ENCODE measurements at regions not wholly inside any gene's neighbourhood (a gene's known extent, or its start where the extent isn't known, plus 50 kb on each side); places are given as distances from the start of the nearest gene placed in this dataset.
"Not testable (repeated sequence)": the region's sequence is repeated elsewhere in the genome, so short reads cannot be mapped to it uniquely, and the experiment has no call there.

- H3K9me3 ChIP-seq (ENCODE audit: insufficient read depth, low read length), result peaks cover 6% of the 10 kb centered on the region; the same call in 1 of the 2 replicates
- no peaks in the 10 kb centered on the region for H3K36me3 ChIP-seq (ENCODE audit: insufficient read depth, insufficient read length, low read length)
- H3K4me3 ChIP-seq (ENCODE audit: insufficient read length, low read depth), result no peak overlapping the region
- no peaks in the 10 kb centered on the region for H3K4me1 ChIP-seq (ENCODE audit: insufficient read depth, insufficient read length)
- no peak overlapping the region for H3K9ac ChIP-seq (ENCODE audit: insufficient read length, low read depth)
- DNase-seq (ENCODE audit: low read depth, low spot score), result peak; percentile 44
- no peaks in the 10 kb centered on the region for H3K27me3 ChIP-seq (ENCODE audit: insufficient read depth, insufficient read length)
- TF ChIP-seq ZNF274 (IDR thresholded peaks at IDR 0.05; ENCODE audit: low read depth, low read length), result no peak
- no peak for TF ChIP-seq SUZ12 (IDR thresholded peaks at IDR 0.05; ENCODE audit: extremely low read depth, insufficient read depth, insufficient read length)
- no peak for TF ChIP-seq YY1 (IDR thresholded peaks at IDR 0.05; ENCODE audit: insufficient read depth, insufficient read length)
These were observed 325.7 kb downstream of the NEK10 start for GRCh38 chr3:27043328-27043955.

- no peaks in the 10 kb centered on the region for H3K27me3 ChIP-seq (ENCODE audit: insufficient read depth, insufficient read length)
- no peak overlapping the region for H3K9ac ChIP-seq (ENCODE audit: insufficient read length, low read depth)
- no peak for TF ChIP-seq SUZ12 (IDR thresholded peaks at IDR 0.05; ENCODE audit: extremely low read depth, insufficient read depth, insufficient read length)
- TF ChIP-seq ZNF274 (IDR thresholded peaks at IDR 0.05; ENCODE audit: low read depth, low read length), result no peak
- no peak for TF ChIP-seq YY1 (IDR thresholded peaks at IDR 0.05; ENCODE audit: insufficient read depth, insufficient read length)
- H3K4me3 ChIP-seq (ENCODE audit: insufficient read length, low read depth), result no peak overlapping the region
- DNase-seq (ENCODE audit: low read depth, low spot score), result no peak
- H3K9me3 ChIP-seq (ENCODE audit: insufficient read depth, low read length), result peaks cover 6% of the 10 kb centered on the region; the same call in 1 of the 2 replicates
- no peaks in the 10 kb centered on the region for H3K4me1 ChIP-seq (ENCODE audit: insufficient read depth, insufficient read length)
- no peaks in the 10 kb centered on the region for H3K36me3 ChIP-seq (ENCODE audit: insufficient read depth, insufficient read length, low read length)
These were observed 324.2 kb downstream of the NEK10 start for GRCh38 chr3:27044931-27045481.

GRCh38 chr3:27046351-27046750 is 322.8 kb downstream of the NEK10 start:
- Histone ChIP-seq H3K4me3 (ENCODE audit: insufficient read length, low read depth) (no peak overlapping the region), H3K36me3 (ENCODE audit: insufficient read depth, insufficient read length, low read length) (no peaks in the 10 kb centered on the region), H3K9ac (ENCODE audit: insufficient read length, low read depth) (no peak overlapping the region), H3K4me1 (ENCODE audit: insufficient read depth, insufficient read length) (no peaks in the 10 kb centered on the region), H3K9me3 (ENCODE audit: insufficient read depth, low read length) (peaks cover 8% of the 10 kb centered on the region; the same call in 1 of the 2 replicates), H3K27me3 (ENCODE audit: insufficient read depth, insufficient read length) (no peaks in the 10 kb centered on the region)
- TF ChIP-seq ZNF274 (IDR thresholded peaks at IDR 0.05; ENCODE audit: low read depth, low read length) (no peak), YY1 (IDR thresholded peaks at IDR 0.05; ENCODE audit: insufficient read depth, insufficient read length) (no peak), SUZ12 (IDR thresholded peaks at IDR 0.05; ENCODE audit: extremely low read depth, insufficient read depth, insufficient read length) (no peak)
- DNase-seq (ENCODE audit: low read depth, low spot score), result no peak

GRCh38 chr3:27049792-27050191 is 319.4 kb downstream of the NEK10 start:
- no peak for TF ChIP-seq YY1 (IDR thresholded peaks at IDR 0.05; ENCODE audit: insufficient read depth, insufficient read length)
- TF ChIP-seq SUZ12 (IDR thresholded peaks at IDR 0.05; ENCODE audit: extremely low read depth, insufficient read depth, insufficient read length), result no peak
- no peak for TF ChIP-seq ZNF274 (IDR thresholded peaks at IDR 0.05; ENCODE audit: low read depth, low read length)
- Histone ChIP-seq H3K4me3 (ENCODE audit: insufficient read length, low read depth) (no peak overlapping the region), H3K4me1 (ENCODE audit: insufficient read depth, insufficient read length) (no peaks in the 10 kb centered on the region), H3K27me3 (ENCODE audit: insufficient read depth, insufficient read length) (no peaks in the 10 kb centered on the region), H3K36me3 (ENCODE audit: insufficient read depth, insufficient read length, low read length) (no peaks in the 10 kb centered on the region), H3K9me3 (ENCODE audit: insufficient read depth, low read length) (peaks cover 20% of the 10 kb centered on the region; the same call in 1 of the 2 replicates), H3K9ac (ENCODE audit: insufficient read length, low read depth) (no peak overlapping the region)
- DNase-seq (ENCODE audit: low read depth, low spot score), result no peak

GRCh38 chr3:27051527-27051926 is 317.7 kb downstream of the NEK10 start:
- H3K9me3 ChIP-seq (ENCODE audit: insufficient read depth, low read length), result peaks cover 20% of the 10 kb centered on the region; the same call in 1 of the 2 replicates
- H3K9ac ChIP-seq (ENCODE audit: insufficient read length, low read depth); DNase-seq (ENCODE audit: low read depth, low spot score); H3K4me3 ChIP-seq (ENCODE audit: insufficient read length, low read depth); H3K4me1 ChIP-seq (ENCODE audit: insufficient read depth, insufficient read length); H3K36me3 ChIP-seq (ENCODE audit: insufficient read depth, insufficient read length, low read length); H3K27me3 ChIP-seq (ENCODE audit: insufficient read depth, insufficient read length): not testable (repeated sequence)

- no peak for DNase-seq (ENCODE audit: low read depth, low spot score)
- H3K36me3 ChIP-seq (ENCODE audit: insufficient read depth, insufficient read length, low read length), result no peaks in the 10 kb centered on the region
- H3K4me3 ChIP-seq (ENCODE audit: insufficient read length, low read depth), result no peak overlapping the region
- H3K27me3 ChIP-seq (ENCODE audit: insufficient read depth, insufficient read length), result no peaks in the 10 kb centered on the region
- peaks cover 18% of the 10 kb centered on the region; the same call in 1 of the 2 replicates for H3K9me3 ChIP-seq (ENCODE audit: insufficient read depth, low read length)
- no peak overlapping the region for H3K9ac ChIP-seq (ENCODE audit: insufficient read length, low read depth)
- no peak for TF ChIP-seq YY1 (IDR thresholded peaks at IDR 0.05; ENCODE audit: insufficient read depth, insufficient read length)
- no peak for TF ChIP-seq ZNF274 (IDR thresholded peaks at IDR 0.05; ENCODE audit: low read depth, low read length)
- TF ChIP-seq SUZ12 (IDR thresholded peaks at IDR 0.05; ENCODE audit: extremely low read depth, insufficient read depth, insufficient read length), result no peak
- H3K4me1 ChIP-seq (ENCODE audit: insufficient read depth, insufficient read length), result no peaks in the 10 kb centered on the region
These were observed 312.9 kb downstream of the NEK10 start for GRCh38 chr3:27056326-27056725.

GRCh38 chr3:27059489-27059888 is 309.7 kb downstream of the NEK10 start:
- Histone ChIP-seq H3K9ac (ENCODE audit: insufficient read length, low read depth) (no peak overlapping the region), H3K9me3 (ENCODE audit: insufficient read depth, low read length) (no peaks in the 10 kb centered on the region), H3K4me1 (ENCODE audit: insufficient read depth, insufficient read length) (no peaks in the 10 kb centered on the region), H3K4me3 (ENCODE audit: insufficient read length, low read depth) (no peak overlapping the region), H3K27me3 (ENCODE audit: insufficient read depth, insufficient read length) (no peaks in the 10 kb centered on the region), H3K36me3 (ENCODE audit: insufficient read depth, insufficient read length, low read length) (no peaks in the 10 kb centered on the region)
- TF ChIP-seq YY1 (IDR thresholded peaks at IDR 0.05; ENCODE audit: insufficient read depth, insufficient read length), result no peak
- TF ChIP-seq SUZ12 (IDR thresholded peaks at IDR 0.05; ENCODE audit: extremely low read depth, insufficient read depth, insufficient read length), result no peak
- TF ChIP-seq ZNF274 (IDR thresholded peaks at IDR 0.05; ENCODE audit: low read depth, low read length), result no peak
- DNase-seq (ENCODE audit: low read depth, low spot score), result no peak
